Upper lobe of left lung (tissue), 4 donors: ENCODE measurements at regions not wholly inside any gene's neighbourhood (a gene's known extent, or its start where the extent isn't known, plus 50 kb on each side); places are given as distances from the start of the nearest gene placed in this dataset.

ENCODE experiments used
- EP300 ChIP-seq, 4 donors: sonication (generic); formaldehyde crosslinking; IDR thresholded peaks; one replicate each; pipeline ENCODE4 v1.5.1; 2017; ENCODE audit warnings: antibody characterized with exemption in 4 of 4, control low read depth in 2 of 4
- POLR2A ChIP-seq, 4 donors: fragments of 450-650 bp; IDR thresholded peaks; one replicate each; pipeline ENCODE4 v1.5.1; 2016 to 2017; ENCODE audit warnings: antibody characterized with exemption in 4 of 4, mild to moderate bottlenecking in 2 of 4
- POLR2AphosphoS5 ChIP-seq, 2 donors: sonication (generic); formaldehyde crosslinking; IDR thresholded peaks; one replicate each; pipeline ENCODE4 v1.5.1; 2017; ENCODE audit warnings: antibody characterized with exemption in 2 of 2
- TF ChIP-seq, protein P1 (sequence below), 6 experiments: fragments of 450-650 bp in 4 of 6; fragments of 200-600 bp in 2 of 6; sonication (generic) in 2 of 6; IDR thresholded peaks; one replicate each; pipeline ENCODE4 v1.5.1; 2016 to 2019; ENCODE audit warnings: antibody characterized with exemption in 6 of 6

GRCh38 chr1:14282707-14283106, 315.8 kb upstream of the KAZN start:
- TF ChIP-seq, protein P1, sequence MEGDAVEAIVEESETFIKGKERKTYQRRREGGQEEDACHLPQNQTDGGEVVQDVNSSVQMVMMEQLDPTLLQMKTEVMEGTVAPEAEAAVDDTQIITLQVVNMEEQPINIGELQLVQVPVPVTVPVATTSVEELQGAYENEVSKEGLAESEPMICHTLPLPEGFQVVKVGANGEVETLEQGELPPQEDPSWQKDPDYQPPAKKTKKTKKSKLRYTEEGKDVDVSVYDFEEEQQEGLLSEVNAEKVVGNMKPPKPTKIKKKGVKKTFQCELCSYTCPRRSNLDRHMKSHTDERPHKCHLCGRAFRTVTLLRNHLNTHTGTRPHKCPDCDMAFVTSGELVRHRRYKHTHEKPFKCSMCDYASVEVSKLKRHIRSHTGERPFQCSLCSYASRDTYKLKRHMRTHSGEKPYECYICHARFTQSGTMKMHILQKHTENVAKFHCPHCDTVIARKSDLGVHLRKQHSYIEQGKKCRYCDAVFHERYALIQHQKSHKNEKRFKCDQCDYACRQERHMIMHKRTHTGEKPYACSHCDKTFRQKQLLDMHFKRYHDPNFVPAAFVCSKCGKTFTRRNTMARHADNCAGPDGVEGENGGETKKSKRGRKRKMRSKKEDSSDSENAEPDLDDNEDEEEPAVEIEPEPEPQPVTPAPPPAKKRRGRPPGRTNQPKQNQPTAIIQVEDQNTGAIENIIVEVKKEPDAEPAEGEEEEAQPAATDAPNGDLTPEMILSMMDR (IDR thresholded peaks at IDR 0.05): no peak
- TF ChIP-seq POLR2A (IDR thresholded peaks at IDR 0.05) (no peak), EP300 (IDR thresholded peaks at IDR 0.05) (no peak), POLR2AphosphoS5 (IDR thresholded peaks at IDR 0.05) (no peak)
